Nephron progenitor cell (in vitro differentiated cells): ENCODE measurements at regions not wholly inside any gene's neighbourhood (a gene's known extent, or its start where the extent isn't known, plus 50 kb on each side); places are given as distances from the start of the nearest gene placed in this dataset.
"Not testable (repeated sequence)": the region's sequence is repeated elsewhere in the genome, so short reads cannot be mapped to it uniquely, and the experiment has no call there.

Source experiments
- DNase-seq: peaks from one replicate; pipeline ENCODE4 v3.0.0; 2021
- H3K27ac Mint-ChIP-seq: 2 replicates; pipeline ENCODE4 v1.8.0; 2021; ENCODE audit warnings: mild to moderate bottlenecking, moderate library complexity, mixed read lengths
- H3K27me3 Mint-ChIP-seq: 2 replicates; pipeline ENCODE4 v1.8.0; 2021; ENCODE audit warnings: mild to moderate bottlenecking, low read depth, mixed read lengths; ENCODE audit not compliant: poor library complexity
- H3K36me3 Mint-ChIP-seq: 2 replicates; pipeline ENCODE4 v1.8.0; 2021; ENCODE audit warnings: low read depth, mixed read lengths
- H3K4me1 Mint-ChIP-seq: 2 replicates; pipeline ENCODE4 v1.8.0; 2021; ENCODE audit warnings: mixed read lengths
- H3K4me3 Mint-ChIP-seq: 2 replicates; pipeline ENCODE4 v1.8.0; 2021; ENCODE audit warnings: mild to moderate bottlenecking, moderate library complexity, mixed read lengths
- H3K9me3 Mint-ChIP-seq: 2 replicates; pipeline ENCODE4 v1.8.0; 2021; ENCODE audit warnings: mild to moderate bottlenecking, moderate library complexity, mixed read lengths
- CTCF ChIP-seq: fragments of 200-600 bp; sonication (generic); IDR thresholded peaks from 2 replicates; pipeline ENCODE4 v1.5.0; 2021; ENCODE audit warnings: antibody characterized with exemption

GRCh38 chr9:33740075-33740474, 55.3 kb upstream of the PRSS3 start:
- no peaks in the 10 kb centered on the region for H3K4me1 Mint-ChIP-seq
- no peaks in the 10 kb centered on the region for H3K36me3 Mint-ChIP-seq
- no peak for TF ChIP-seq CTCF
- no peak for DNase-seq
- no peak overlapping the region for H3K4me3 Mint-ChIP-seq
- H3K27me3 Mint-ChIP-seq: peaks cover 11% of the 10 kb centered on the region
- peaks cover 17% of the 10 kb centered on the region for H3K9me3 Mint-ChIP-seq
- no peak overlapping the region for H3K27ac Mint-ChIP-seq

- not testable (repeated sequence) for DNase-seq, H3K4me3 Mint-ChIP-seq, H3K27ac Mint-ChIP-seq, H3K4me1 Mint-ChIP-seq, H3K36me3 Mint-ChIP-seq
- Mint-ChIP-seq H3K9me3 (peaks cover 17% of the 10 kb centered on the region), H3K27me3 (peaks cover 11% of the 10 kb centered on the region)
Measured at GRCh38 chr9:33740958-33741357, 54.4 kb upstream of the PRSS3 start.

DNA sequence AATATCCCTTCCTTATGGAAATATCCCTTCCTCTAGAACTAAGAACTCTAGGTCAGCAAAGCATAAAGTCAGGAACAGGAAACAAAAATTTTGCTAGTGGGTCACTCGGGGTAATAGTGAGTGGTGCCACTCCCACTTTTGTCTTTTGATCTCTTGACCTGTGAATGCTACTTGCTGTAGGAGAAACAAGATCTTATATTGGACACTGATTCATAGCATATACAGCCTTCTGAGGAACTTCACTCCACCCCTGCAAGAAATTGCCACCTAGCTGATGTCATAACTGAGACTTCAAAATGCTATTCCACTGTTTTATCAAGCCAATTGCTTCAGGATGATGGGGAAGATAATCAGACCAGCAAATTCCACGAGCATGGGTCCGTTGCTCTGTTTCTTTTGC, 53.3 kb upstream of the PRSS3 start:
- H3K4me3 Mint-ChIP-seq: no peak overlapping the region
- no peak overlapping the region for H3K27ac Mint-ChIP-seq

GRCh38 chr9:33742519-33742918, 52.8 kb upstream of the PRSS3 start:
- Mint-ChIP-seq H3K27me3 (peaks cover 12% of the 10 kb centered on the region), H3K4me1 (no peaks in the 10 kb centered on the region), H3K4me3 (no peak overlapping the region), H3K9me3 (peaks cover 17% of the 10 kb centered on the region), H3K27ac (no peak overlapping the region), H3K36me3 (no peaks in the 10 kb centered on the region)
- TF ChIP-seq CTCF: no peak
- no peak for DNase-seq

More for the DNA sequence above, 53.3 kb upstream of the PRSS3 start:
- Mint-ChIP-seq H3K36me3 (no peaks in the 10 kb centered on the region), H3K4me1 (no peaks in the 10 kb centered on the region), H3K9me3 (peaks cover 17% of the 10 kb centered on the region), H3K27me3 (peaks cover 11% of the 10 kb centered on the region)
- no peak for DNase-seq
- no peak for TF ChIP-seq CTCF
